GM12878 (cell line): ENCODE measurements at regions not wholly inside any gene's neighbourhood (a gene's known extent, or its start where the extent isn't known, plus 50 kb on each side); places are given as distances from the start of the nearest gene placed in this dataset.

Source experiments
- ATAC-seq: fragments of 200-7000 bp; cut with Tn5 transposase; 3 replicates; pipeline ENCODE4 v1.9.1; 2020; ENCODE audit warnings: mild to moderate bottlenecking, moderate library complexity
- BruUV-seq: library from RNA; stranded (reverse); fragments of 400-500 nt; replicated peaks from 2 replicates; lab custom pipeline; 2021; lab: Mats Ljungman, UMichigan
- CTCF ChIA-PET: fragments of 300-600 bp; sonication (Branson Sonifier 250); formaldehyde crosslinking; extraction: SDS; loops from one replicate; lab custom pipeline; 2021; ENCODE audit warnings: inconsistent platforms; lab: Yijun Ruan, JAX
- POLR2A ChIA-PET: fragments of 350-600 bp; formaldehyde crosslinking; extraction: SDS; loops from one replicate; lab custom pipeline; 2021; ENCODE audit warnings: inconsistent platforms; lab: Charles Lee
- RAD21 ChIA-PET: fragments of 300-600 bp; sonication (Branson Sonifier 250); formaldehyde crosslinking; loops from one replicate; lab custom pipeline; 2023; ENCODE audit warnings: antibody characterized with exemption; ENCODE audit not compliant: unreplicated experiment; lab: Charles Lee
- SMC1A ChIA-PET: fragments of 300-600 bp; sonication (Branson Sonifier 250); formaldehyde crosslinking; loops from one replicate; lab custom pipeline; 2023; ENCODE audit not compliant: unreplicated experiment, uncharacterized antibody; lab: Charles Lee
- DNase-seq: peaks from one replicate; pipeline ENCODE4 v3.0.0-alpha.2; 2011; ENCODE audit warnings: low read depth, low spot score
- FAIRE-seq: peaks from 3 replicates; lab custom pipeline; 2011; peaks lifted over from hg19 to GRCh38; lab: Jason Lieb, UNC
- H2AFZ ChIP-seq: 2 replicates; pipeline ENCODE4 v1.6.0; 2011; ENCODE audit warnings: low read depth, low read length, control low read depth; ENCODE audit not compliant: control insufficient read depth
- H3K27ac ChIP-seq: 2 replicates; pipeline ENCODE4 v1.5.1; 2011; ENCODE audit warnings: control low read depth; ENCODE audit not compliant: control insufficient read depth, insufficient read depth
- H3K27me3 ChIP-seq, 2 experiments: replicated peaks in 1 of 2; 2 replicates each; pipeline versions ENCODE4 v1.6.0 to v1.6.1; 2011; ENCODE audit warnings: low read length in 1 of 2; ENCODE audit not compliant: control insufficient read depth in 2 of 2, insufficient read depth in 2 of 2
- H3K36me3 ChIP-seq, 2 experiments: 2 replicates each; pipeline ENCODE4 v1.5.1; 2011; ENCODE audit warnings: low read length in 1 of 2; ENCODE audit not compliant: control insufficient read depth in 2 of 2, insufficient read depth in 2 of 2
- H3K4me1 ChIP-seq: 2 replicates; pipeline ENCODE4 v1.6.1; 2011; ENCODE audit warnings: mild to moderate bottlenecking, low read length, moderate library complexity, mixed read lengths; ENCODE audit not compliant: control insufficient read depth, insufficient read depth
- H3K4me2 ChIP-seq: 2 replicates; pipeline ENCODE4 v1.6.0; 2011; ENCODE audit warnings: control low read depth; ENCODE audit not compliant: control insufficient read depth, insufficient read depth
- H3K4me3 ChIP-seq: fragments of 200-600 bp; sonication (generic); 2 replicates; pipeline ENCODE4 v1.5.1; 2016
- H3K79me2 ChIP-seq: 2 replicates; pipeline ENCODE4 v1.6.0; 2011; ENCODE audit warnings: low read length; ENCODE audit not compliant: control insufficient read depth, insufficient read depth
- H3K9ac ChIP-seq: 2 replicates; pipeline ENCODE4 v1.8.0; 2011; ENCODE audit warnings: low read length, control low read depth, mixed read lengths; ENCODE audit not compliant: control insufficient read depth, insufficient read depth
- H3K9me3 ChIP-seq: replicated peaks from 3 replicates; pipeline ENCODE4 v1.5.1; 2011; ENCODE audit warnings: mild to moderate bottlenecking, low read length; ENCODE audit not compliant: control insufficient read depth, insufficient read depth
- H4K20me1 ChIP-seq: 2 replicates; pipeline ENCODE4 v1.6.0; 2011; ENCODE audit not compliant: control insufficient read depth, insufficient read depth
- BRCA1 ChIP-seq: IDR thresholded peaks from 2 replicates; pipeline ENCODE4 v1.6.1; 2011; ENCODE audit warnings: low read depth, low read length, improper control_type of control experiment
- CBFB ChIP-seq: IDR thresholded peaks from 2 replicates; pipeline ENCODE4 v1.6.1; 2016; ENCODE audit warnings: antibody characterized with exemption, low read depth
- ETV6 ChIP-seq, 2 experiments: fragments of 450-650 bp in 1 of 2; IDR thresholded peaks in 1 of 2; conservative IDR thresholded peaks in 1 of 2; 2 replicates each; pipeline ENCODE4 v1.6.1; 2014; ENCODE audit warnings: antibody characterized with exemption in 1 of 2, borderline replicate concordance in 1 of 2, low read depth in 1 of 2, mild to moderate bottlenecking in 1 of 2, moderate library complexity in 1 of 2
- IKZF2 ChIP-seq, 2 experiments: fragments of 450-650 bp; IDR thresholded peaks; 2 replicates each; pipeline ENCODE4 v1.6.1; 2017; ENCODE audit warnings: mild to moderate bottlenecking in 2 of 2, moderate library complexity in 2 of 2
- MYB ChIP-seq: fragments of 150-350 bp; IDR thresholded peaks from 2 replicates; pipeline ENCODE4 v1.6.1; 2014; ENCODE audit warnings: mild to moderate bottlenecking, low read depth, low read length, borderline replicate concordance
- RELA ChIP-seq: fragments of 450-650 bp; IDR thresholded peaks from 2 replicates; pipeline ENCODE4 v1.8.0; 2014; ENCODE audit warnings: borderline replicate concordance; ENCODE audit not compliant: partially characterized antibody
- SREBF1 ChIP-seq: IDR thresholded peaks from 2 replicates; pipeline ENCODE4 v1.6.1; 2012; ENCODE audit warnings: mild to moderate bottlenecking, low read length
- YY1 ChIP-seq: IDR thresholded peaks from 2 replicates; pipeline ENCODE4 v1.6.1; 2011; ENCODE audit warnings: low read depth, mild to moderate bottlenecking, low read length
- WGBS: methylation state at CpG from one replicate; pipeline ENCODE4 v1.1.6; 2016; ENCODE audit warnings: low lambda C conversion rate; ENCODE audit not compliant: insufficient replicate concordance, insufficient coverage; ENCODE audit errors: missing lambda C conversion rate; 5-methylcytosine and 5-hydroxymethylcytosine counted together
- in situ Hi-C: fragments of 300-500 bp; cut with MboI; formaldehyde crosslinking; loops from 9 replicates; pipeline ENCODE4 v1.14.3; 2018; ENCODE audit warnings: mixed read lengths
- intact Hi-C: fragments of 100-400 bp; cut with micrococcal nuclease; formaldehyde crosslinking; loops from one replicate; pipeline ENCODE4 v1.14.2; 2022; ENCODE audit not compliant: unreplicated experiment
- TF ChIP-seq, protein P1 (sequence below): IDR thresholded peaks from 2 replicates; pipeline ENCODE4 v1.6.1; 2012; ENCODE audit warnings: low read depth, low read length, improper control_type of control experiment
- TF ChIP-seq, protein P2 (sequence below): fragments of 450-650 bp; IDR thresholded peaks from 2 replicates; pipeline ENCODE4 v1.6.1; 2018; ENCODE audit warnings: borderline replicate concordance, mild to moderate bottlenecking; ENCODE audit not compliant: partially characterized antibody
- TF ChIP-seq, protein P3 (sequence below): IDR thresholded peaks from 2 replicates; pipeline ENCODE4 v1.6.1; 2012; ENCODE audit warnings: low read depth, low read length, improper control_type of control experiment

DNA sequence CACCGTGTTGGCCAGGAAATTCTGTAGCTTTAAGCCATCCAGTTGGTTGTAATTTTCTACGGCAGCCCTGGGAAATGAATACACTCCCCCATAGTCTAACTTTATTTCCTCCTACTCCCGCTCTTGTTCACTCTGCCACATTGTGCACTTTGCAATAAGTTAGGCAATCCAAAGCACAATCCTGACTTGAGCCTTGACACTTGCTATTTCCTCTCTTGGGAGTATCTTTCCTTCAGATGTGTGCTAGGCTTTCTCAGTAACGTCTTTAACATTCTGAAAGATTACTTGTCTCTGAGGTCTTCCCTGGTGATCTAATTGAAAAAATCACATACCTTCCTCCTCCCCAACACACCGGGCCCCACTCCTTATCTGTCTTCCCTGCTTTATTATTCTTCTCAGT lies 65.9 kb upstream of the RAB27B start:
- FAIRE-seq, result no peak
- intact Hi-C loops, result no loop called here

More for the DNA sequence above, 65.9 kb upstream of the RAB27B start:
- H3K27ac ChIP-seq, result no peak overlapping the region
- RAD21 ChIA-PET, result no interaction called here
- WGBS, result 21% methylated on average over 5 of the region's 5 CpGs
- SMC1A ChIA-PET, result no interaction called here
- no peak overlapping the region for H3K9ac ChIP-seq
- no peak overlapping the region for H3K4me2 ChIP-seq
- H2AFZ ChIP-seq, result no peak overlapping the region
- POLR2A ChIA-PET, result no interaction called here
- no peaks in the 10 kb centered on the region for H4K20me1 ChIP-seq
- H3K27me3 ChIP-seq, result no peaks in the 10 kb centered on the region; a peak in 1 of 4 replicates
- CTCF ChIA-PET, result no interaction called here
- H3K9me3 ChIP-seq, result no peaks in the 10 kb centered on the region
- H3K4me1 ChIP-seq, result no peaks in the 10 kb centered on the region
- in situ Hi-C loops, result no loop called here
- ATAC-seq (no peak), DNase-seq (no peak)
- TF ChIP-seq, protein P1, sequence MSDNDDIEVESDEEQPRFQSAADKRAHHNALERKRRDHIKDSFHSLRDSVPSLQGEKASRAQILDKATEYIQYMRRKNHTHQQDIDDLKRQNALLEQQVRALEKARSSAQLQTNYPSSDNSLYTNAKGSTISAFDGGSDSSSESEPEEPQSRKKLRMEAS, result no peak
- TF ChIP-seq IKZF2 (IDR thresholded peaks at IDR 0.05), result no peak
- TF ChIP-seq SREBF1, result no peak
- no peak for TF ChIP-seq CBFB
- TF ChIP-seq, protein P2, sequence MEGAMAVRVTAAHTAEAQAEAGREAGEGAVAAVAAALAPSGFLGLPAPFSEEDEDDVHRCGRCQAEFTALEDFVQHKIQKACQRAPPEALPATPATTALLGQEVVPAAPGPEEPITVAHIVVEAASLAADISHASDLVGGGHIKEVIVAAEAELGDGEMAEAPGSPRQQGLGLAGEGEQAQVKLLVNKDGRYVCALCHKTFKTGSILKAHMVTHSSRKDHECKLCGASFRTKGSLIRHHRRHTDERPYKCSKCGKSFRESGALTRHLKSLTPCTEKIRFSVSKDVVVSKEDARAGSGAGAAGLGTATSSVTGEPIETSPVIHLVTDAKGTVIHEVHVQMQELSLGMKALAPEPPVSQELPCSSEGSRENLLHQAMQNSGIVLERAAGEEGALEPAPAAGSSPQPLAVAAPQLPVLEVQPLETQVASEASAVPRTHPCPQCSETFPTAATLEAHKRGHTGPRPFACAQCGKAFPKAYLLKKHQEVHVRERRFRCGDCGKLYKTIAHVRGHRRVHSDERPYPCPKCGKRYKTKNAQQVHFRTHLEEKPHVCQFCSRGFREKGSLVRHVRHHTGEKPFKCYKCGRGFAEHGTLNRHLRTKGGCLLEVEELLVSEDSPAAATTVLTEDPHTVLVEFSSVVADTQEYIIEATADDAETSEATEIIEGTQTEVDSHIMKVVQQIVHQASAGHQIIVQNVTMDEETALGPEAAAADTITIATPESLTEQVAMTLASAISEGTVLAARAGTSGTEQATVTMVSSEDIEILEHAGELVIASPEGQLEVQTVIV, result no peak
- TF ChIP-seq, protein P3, sequence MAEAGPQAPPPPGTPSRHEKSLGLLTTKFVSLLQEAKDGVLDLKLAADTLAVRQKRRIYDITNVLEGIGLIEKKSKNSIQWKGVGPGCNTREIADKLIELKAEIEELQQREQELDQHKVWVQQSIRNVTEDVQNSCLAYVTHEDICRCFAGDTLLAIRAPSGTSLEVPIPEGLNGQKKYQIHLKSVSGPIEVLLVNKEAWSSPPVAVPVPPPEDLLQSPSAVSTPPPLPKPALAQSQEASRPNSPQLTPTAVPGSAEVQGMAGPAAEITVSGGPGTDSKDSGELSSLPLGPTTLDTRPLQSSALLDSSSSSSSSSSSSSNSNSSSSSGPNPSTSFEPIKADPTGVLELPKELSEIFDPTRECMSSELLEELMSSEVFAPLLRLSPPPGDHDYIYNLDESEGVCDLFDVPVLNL, result no peak
- TF ChIP-seq ETV6 (conservative IDR thresholded peaks at IDR 0.05 in 1 of 2, IDR thresholded peaks at IDR 0.05 in 1 of 2; ENCODE audit: borderline replicate concordance in 1 of 2, low read depth in 1 of 2), result no peak
- no peak for TF ChIP-seq MYB
- TF ChIP-seq YY1, result no peak
- TF ChIP-seq RELA, result no peak
- TF ChIP-seq BRCA1, result no peak
- no TSS peak for BruUV-seq
- H3K79me2 ChIP-seq, result no peaks in the 10 kb centered on the region
- no peak overlapping the region for H3K4me3 ChIP-seq
- H3K36me3 ChIP-seq, result no peaks in the 10 kb centered on the region
